CD14-positive monocyte (primary cell): ENCODE measurements at regions not wholly inside any gene's neighbourhood (a gene's known extent, or its start where the extent isn't known, plus 50 kb on each side); places are given as distances from the start of the nearest gene placed in this dataset.

Source experiments
- DNase-seq, 3 donors: peaks; one replicate each; pipeline ENCODE4 v3.0.0-alpha.2; 2011 to 2022
- H2AFZ ChIP-seq: 2 replicates; pipeline ENCODE4 v1.6.0; 2012; ENCODE audit warnings: mild to moderate bottlenecking, low read depth, low read length, inconsistent platforms; ENCODE audit not compliant: insufficient read depth, poor library complexity, severe bottlenecking
- H3K27ac ChIP-seq, 2 donors: 1 replicate in 1 of 2; 2 replicates in 1 of 2; pipeline ENCODE4 v1.5.1; 2012 to 2013; ENCODE audit warnings: low read length in 2 of 2, control low read depth in 1 of 2, inconsistent platforms in 1 of 2, low read depth in 1 of 2, mild to moderate bottlenecking in 1 of 2
- H3K27me3 ChIP-seq, 2 donors: one replicate each; pipeline versions ENCODE4 v1.6.0 to v1.6.1; 2011 to 2013; ENCODE audit warnings: low read length in 2 of 2; ENCODE audit not compliant: control insufficient read depth in 2 of 2, insufficient read depth in 2 of 2
- H3K36me3 ChIP-seq, 2 donors: replicated peaks in 1 of 2; 1 replicate in 1 of 2; 2 replicates in 1 of 2; pipeline versions ENCODE4 v1.5.1 to v1.6.1; 2012 to 2013; ENCODE audit warnings: low read length in 2 of 2, control low read depth in 1 of 2, inconsistent platforms in 1 of 2, mild to moderate bottlenecking in 1 of 2; ENCODE audit not compliant: insufficient read depth in 2 of 2, control insufficient read depth in 1 of 2
- H3K4me1 ChIP-seq, 2 donors: 1 replicate in 1 of 2; 2 replicates in 1 of 2; pipeline versions ENCODE4 v1.5.1 to v1.6.1; 2012 to 2013; ENCODE audit warnings: low read length in 2 of 2, control low read depth in 1 of 2, inconsistent platforms in 1 of 2, mild to moderate bottlenecking in 1 of 2, moderate library complexity in 1 of 2; ENCODE audit not compliant: insufficient read depth in 2 of 2, control insufficient read depth in 1 of 2
- H3K4me2 ChIP-seq: replicated peaks from 2 replicates; pipeline ENCODE3; 2012; ENCODE audit warnings: low read length, moderate library complexity, mild to moderate bottlenecking; ENCODE audit not compliant: poor library complexity, severe bottlenecking; ENCODE audit errors: extremely low read depth
- H3K4me3 ChIP-seq, 3 experiments: fragments of 200-600 bp in 1 of 3; sonication (generic) in 1 of 3; replicated peaks in 1 of 3; 1 replicate in 2 of 3; 2 replicates in 1 of 3; pipeline ENCODE4 v1.5.1; 2011 to 2013; ENCODE audit warnings: low read length in 3 of 3, mild to moderate bottlenecking in 3 of 3, control low read depth in 2 of 3, low read depth in 2 of 3, inconsistent platforms in 1 of 3, moderate library complexity in 1 of 3
- H3K79me2 ChIP-seq: 2 replicates; pipeline ENCODE4 v1.6.0; 2012; ENCODE audit warnings: mild to moderate bottlenecking, control low read depth, inconsistent platforms, low read length, moderate library complexity; ENCODE audit not compliant: insufficient read depth
- H3K9ac ChIP-seq: 2 replicates; pipeline ENCODE4 v1.6.0; 2017; ENCODE audit warnings: low read length, mild to moderate bottlenecking; ENCODE audit not compliant: insufficient read depth, poor library complexity, severe bottlenecking
- H3K9me3 ChIP-seq, 2 donors: replicated peaks in 1 of 2; 1 replicate in 1 of 2; 2 replicates in 1 of 2; pipeline versions ENCODE4 v1.5.1 to v1.6.1; 2012 to 2013; ENCODE audit warnings: low read length in 2 of 2, control low read depth in 1 of 2; ENCODE audit not compliant: control insufficient read depth in 1 of 2, insufficient read depth in 1 of 2
- H4K20me1 ChIP-seq: 2 replicates; pipeline ENCODE4 v1.6.0; 2012; ENCODE audit warnings: mild to moderate bottlenecking, low read length, control low read depth, moderate library complexity; ENCODE audit not compliant: insufficient read depth
- H3K27ac Mint-ChIP-seq, 7 donors: one replicate each; pipeline ENCODE4 v1.8.0; 2020; ENCODE audit warnings: mild to moderate bottlenecking in 7 of 7, mixed read lengths in 7 of 7, moderate library complexity in 6 of 7, inconsistent platforms in 2 of 7
- H3K27me3 Mint-ChIP-seq, 3 donors: one replicate each; pipeline ENCODE4 v1.8.0; 2021 to 2022; ENCODE audit warnings: low read depth in 3 of 3, mild to moderate bottlenecking in 3 of 3, mixed read lengths in 3 of 3, moderate library complexity in 3 of 3, inconsistent platforms in 1 of 3
- H3K36me3 Mint-ChIP-seq, 2 donors: one replicate each; pipeline ENCODE4 v1.8.0; 2020; ENCODE audit warnings: mixed read lengths in 2 of 2, inconsistent platforms in 1 of 2, mild to moderate bottlenecking in 1 of 2
- H3K4me1 Mint-ChIP-seq: one replicate; pipeline ENCODE4 v1.8.0; 2020; ENCODE audit warnings: mild to moderate bottlenecking, mixed read lengths
- H3K4me3 Mint-ChIP-seq, 2 donors: one replicate each; pipeline ENCODE4 v1.8.0; 2020; ENCODE audit warnings: mild to moderate bottlenecking in 2 of 2, mixed read lengths in 2 of 2, moderate library complexity in 1 of 2
- H3K9me3 Mint-ChIP-seq, 7 donors: one replicate each; pipeline ENCODE4 v1.8.0; 2020 to 2022; ENCODE audit warnings: mixed read lengths in 7 of 7, mild to moderate bottlenecking in 6 of 7, moderate library complexity in 6 of 7, inconsistent platforms in 2 of 7
- WGBS: methylation state at CpG from one replicate; pipeline ENCODE4 v1.1.5; 2013; ENCODE audit warnings: missing lambda C conversion rate; ENCODE audit not compliant: insufficient coverage; 5-methylcytosine and 5-hydroxymethylcytosine counted together
- intact Hi-C, 2 donors: fragments of 100-400 bp; cut with micrococcal nuclease; formaldehyde crosslinking; loops; one replicate each; pipeline versions ENCODE4 v1.15.0 to v1.15.1; 2023
- TF ChIP-seq, protein P1 (sequence below): fragments of 200-600 bp; IDR thresholded peaks from one replicate; pipeline ENCODE4 v1.8.0; 2022; ENCODE audit warnings: antibody characterized with exemption, mild to moderate bottlenecking

DNA sequence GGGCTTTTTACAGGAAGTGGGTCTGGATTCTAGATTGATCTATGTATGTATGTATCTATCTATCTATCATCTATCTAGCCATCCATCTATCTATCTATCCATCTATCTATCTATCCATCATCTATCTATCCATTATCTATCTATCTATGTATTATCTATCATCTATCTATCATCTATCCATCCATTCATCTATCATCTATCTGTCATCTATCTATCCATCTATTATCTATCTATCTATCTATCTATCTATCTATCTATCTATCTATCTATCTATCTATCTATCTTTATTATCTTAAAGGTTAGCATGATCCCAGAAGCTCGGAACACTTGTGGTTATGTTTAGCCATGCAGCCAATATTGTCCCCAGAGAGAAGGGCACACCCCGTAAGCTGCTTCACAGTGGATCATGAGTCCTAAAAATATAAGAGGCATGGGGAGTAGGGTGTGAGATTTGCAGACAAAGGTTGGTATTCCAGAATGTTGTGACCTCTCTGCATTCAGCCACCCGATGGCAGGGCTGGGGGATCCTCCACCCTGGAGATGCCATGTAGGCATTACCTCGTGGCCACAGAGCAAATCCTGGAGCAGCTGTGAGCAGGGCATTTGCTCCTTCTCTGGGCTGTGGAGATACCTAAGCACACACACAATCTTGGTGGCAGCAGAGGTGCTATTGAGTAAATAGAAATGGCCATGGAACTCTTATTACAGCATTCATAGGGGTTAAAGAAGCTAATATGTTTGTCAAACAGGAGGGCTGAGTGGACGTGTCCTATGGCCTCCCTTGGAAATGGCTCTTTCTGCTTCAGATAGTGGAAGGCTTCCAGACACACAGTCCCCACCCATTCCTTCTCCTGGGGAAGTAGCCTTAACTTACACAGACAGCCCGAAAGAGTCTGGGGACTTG, 310.0 kb upstream of the TSHZ3 start:
- no peak overlapping the region for H3K4me3 ChIP-seq
- 86% methylated on average over 4 of the region's 6 CpGs for WGBS
- Mint-ChIP-seq H3K36me3 (no peaks in the 10 kb centered on the region), H3K27ac (peak overlapping the region in 1 of 7 donors; percentile 6), H3K9me3 (peaks cover 0 to 3% (median 2%) of the 10 kb centered on the region in 7 donors), H3K27me3 (peaks cover 2 to 6% (median 2%) of the 10 kb centered on the region in 3 donors), H3K4me1 (no peaks in the 10 kb centered on the region), H3K4me3 (peak overlapping the region in 1 of 2 donors; percentile 36)
- TF ChIP-seq, protein P1, sequence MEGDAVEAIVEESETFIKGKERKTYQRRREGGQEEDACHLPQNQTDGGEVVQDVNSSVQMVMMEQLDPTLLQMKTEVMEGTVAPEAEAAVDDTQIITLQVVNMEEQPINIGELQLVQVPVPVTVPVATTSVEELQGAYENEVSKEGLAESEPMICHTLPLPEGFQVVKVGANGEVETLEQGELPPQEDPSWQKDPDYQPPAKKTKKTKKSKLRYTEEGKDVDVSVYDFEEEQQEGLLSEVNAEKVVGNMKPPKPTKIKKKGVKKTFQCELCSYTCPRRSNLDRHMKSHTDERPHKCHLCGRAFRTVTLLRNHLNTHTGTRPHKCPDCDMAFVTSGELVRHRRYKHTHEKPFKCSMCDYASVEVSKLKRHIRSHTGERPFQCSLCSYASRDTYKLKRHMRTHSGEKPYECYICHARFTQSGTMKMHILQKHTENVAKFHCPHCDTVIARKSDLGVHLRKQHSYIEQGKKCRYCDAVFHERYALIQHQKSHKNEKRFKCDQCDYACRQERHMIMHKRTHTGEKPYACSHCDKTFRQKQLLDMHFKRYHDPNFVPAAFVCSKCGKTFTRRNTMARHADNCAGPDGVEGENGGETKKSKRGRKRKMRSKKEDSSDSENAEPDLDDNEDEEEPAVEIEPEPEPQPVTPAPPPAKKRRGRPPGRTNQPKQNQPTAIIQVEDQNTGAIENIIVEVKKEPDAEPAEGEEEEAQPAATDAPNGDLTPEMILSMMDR, result no peak
- no peaks in the 10 kb centered on the region for H3K36me3 ChIP-seq
- no peaks in the 10 kb centered on the region for H3K79me2 ChIP-seq
- no peak overlapping the region for H3K27ac ChIP-seq
- no peak overlapping the region for H3K4me2 ChIP-seq
- no peak overlapping the region for H3K9ac ChIP-seq
- H2AFZ ChIP-seq, result no peak overlapping the region
- no peaks in the 10 kb centered on the region for H3K4me1 ChIP-seq
- DNase-seq, result no peak
- H4K20me1 ChIP-seq, result no peaks in the 10 kb centered on the region
- intact Hi-C loops, result no loop called here
- H3K9me3 ChIP-seq, result no peaks in the 10 kb centered on the region
- no peaks in the 10 kb centered on the region for H3K27me3 ChIP-seq

DNA sequence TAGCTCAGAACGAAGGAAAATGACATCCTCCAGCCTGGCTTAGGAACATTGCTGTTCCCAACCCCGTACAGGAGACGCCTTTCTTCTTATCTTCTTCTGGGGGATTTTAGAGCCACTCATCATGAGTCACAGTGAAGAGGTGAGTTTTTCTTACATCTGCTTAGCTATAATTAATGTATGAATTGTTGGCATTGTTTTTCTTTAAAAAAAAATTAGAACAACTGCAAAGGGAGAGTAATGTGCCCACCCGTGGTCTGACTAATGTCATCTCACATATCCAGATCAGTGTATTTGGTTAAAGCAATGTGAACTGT, 310.6 kb upstream of the TSHZ3 start:
- H3K4me2 ChIP-seq, result no peak overlapping the region
- Mint-ChIP-seq H3K9me3 (peaks cover 0 to 3% (median 0%) of the 10 kb centered on the region in 7 donors), H3K36me3 (no peaks in the 10 kb centered on the region), H3K27ac (no peak overlapping the region), H3K4me1 (no peaks in the 10 kb centered on the region), H3K27me3 (peaks cover 2 to 6% (median 5%) of the 10 kb centered on the region in 3 donors), H3K4me3 (no peak overlapping the region)
- no peaks in the 10 kb centered on the region for H3K36me3 ChIP-seq
- no peak overlapping the region for H3K4me3 ChIP-seq
- no peak overlapping the region for H3K9ac ChIP-seq
- no peaks in the 10 kb centered on the region for H3K4me1 ChIP-seq
- H3K27ac ChIP-seq, result no peak overlapping the region
- DNase-seq, result no peak
- intact Hi-C loops, result no loop called here
- H3K79me2 ChIP-seq, result no peaks in the 10 kb centered on the region
- no peaks in the 10 kb centered on the region for H4K20me1 ChIP-seq
- no CpG with 5 or more reads among the region's 4 CpGs for WGBS
- H3K27me3 ChIP-seq, result no peaks in the 10 kb centered on the region
- no peak overlapping the region for H2AFZ ChIP-seq
- TF ChIP-seq, protein P1, result no peak
- no peaks in the 10 kb centered on the region for H3K9me3 ChIP-seq
